MCF 10A (cell line): ENCODE measurements at regions not wholly inside any gene's neighbourhood (a gene's known extent, or its start where the extent isn't known, plus 50 kb on each side); places are given as distances from the start of the nearest gene placed in this dataset.

Experiments
- BruUV-seq: library from RNA; stranded (reverse); fragments of 400-500 nt; replicated peaks from 2 replicates; lab custom pipeline; 2021; lab: Mats Ljungman, UMichigan
- CTCF ChIA-PET: fragments of 300-600 bp; sonication (Branson Sonifier 250); formaldehyde crosslinking; extraction: SDS; loops from one replicate; lab custom pipeline; 2021; ENCODE audit warnings: antibody characterized with exemption, inconsistent platforms; lab: Yijun Ruan, JAX
- POLR2A ChIA-PET: fragments of 300-600, 350-650 bp; sonication (Branson Sonifier 250); formaldehyde crosslinking; extraction: SDS; loops from one replicate; lab custom pipeline; 2020; ENCODE audit warnings: antibody characterized with exemption, inconsistent platforms; lab: Yijun Ruan, JAX
- DNase-seq: peaks from one replicate; pipeline ENCODE4 v3.0.0-alpha.2; 2018; ENCODE audit not compliant: unreplicated experiment
- H3K27ac Mint-ChIP-seq: one replicate; pipeline ENCODE4 v1.8.0; 2022; ENCODE audit warnings: mild to moderate bottlenecking, low read depth, mixed read lengths; ENCODE audit not compliant: unreplicated experiment
- H3K27me3 Mint-ChIP-seq: one replicate; pipeline ENCODE4 v1.8.0; 2022; ENCODE audit warnings: mixed read lengths; ENCODE audit not compliant: insufficient read depth, unreplicated experiment
- H3K36me3 Mint-ChIP-seq: one replicate; pipeline ENCODE4 v1.8.0; 2022; ENCODE audit warnings: mild to moderate bottlenecking, moderate library complexity, mixed read lengths; ENCODE audit not compliant: insufficient read depth, unreplicated experiment
- H3K4me1 Mint-ChIP-seq: one replicate; pipeline ENCODE4 v1.8.0; 2022; ENCODE audit warnings: mixed read lengths; ENCODE audit not compliant: insufficient read depth, unreplicated experiment
- H3K4me3 Mint-ChIP-seq: one replicate; pipeline ENCODE4 v1.8.0; 2022; ENCODE audit warnings: mild to moderate bottlenecking, moderate library complexity, mixed read lengths; ENCODE audit not compliant: unreplicated experiment
- H3K9me3 Mint-ChIP-seq: one replicate; pipeline ENCODE4 v1.8.0; 2022; ENCODE audit warnings: mixed read lengths; ENCODE audit not compliant: unreplicated experiment
- intact Hi-C: fragments of 100-400 bp; cut with micrococcal nuclease; formaldehyde crosslinking; loops from 2 replicates; pipeline ENCODE4 v1.14.1; 2022
- TF ChIP-seq, protein P1 (sequence below): fragments of 200-600 bp; IDR thresholded peaks from one replicate; pipeline ENCODE4 v1.8.0; 2022; ENCODE audit warnings: antibody characterized with exemption, mild to moderate bottlenecking; ENCODE audit not compliant: unreplicated experiment

DNA sequence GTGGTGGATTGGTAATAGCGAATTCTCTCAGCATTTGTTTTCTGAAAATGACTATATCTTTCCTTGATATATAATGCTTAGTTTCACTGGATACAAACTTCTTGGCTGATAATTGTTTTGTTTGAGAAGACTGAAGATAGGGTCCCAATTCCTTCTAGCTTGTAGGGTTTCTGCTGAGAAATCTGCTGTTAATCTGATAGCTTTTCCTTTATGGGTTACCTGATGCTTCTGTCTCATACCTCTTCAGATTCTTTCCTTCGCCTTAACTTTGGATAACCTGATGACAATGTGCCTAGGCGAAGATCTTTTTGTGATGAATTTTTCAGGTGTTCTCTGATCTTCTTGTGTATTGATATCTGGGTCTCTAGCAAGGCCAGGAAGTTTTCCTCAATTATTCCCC lies 94.7 kb upstream of the ACO1 start:
- no peaks in the 10 kb centered on the region for H3K36me3 Mint-ChIP-seq
- CTCF ChIA-PET = interaction anchor here (0.8 kb wide), 1 partner anchor 373 kb away, joined by 3 read pairs; no protein-coding TSS in a partner anchor
- intact Hi-C loops = no loop called here
- BruUV-seq = no TSS peak
- no peak for DNase-seq
- no peak overlapping the region for H3K4me3 Mint-ChIP-seq
- no peaks in the 10 kb centered on the region for H3K4me1 Mint-ChIP-seq
- POLR2A ChIA-PET = no interaction called here
- no peak overlapping the region for H3K27ac Mint-ChIP-seq
- peaks cover 80% of the 10 kb centered on the region for H3K27me3 Mint-ChIP-seq
- no peaks in the 10 kb centered on the region for H3K9me3 Mint-ChIP-seq
- TF ChIP-seq, protein P1, sequence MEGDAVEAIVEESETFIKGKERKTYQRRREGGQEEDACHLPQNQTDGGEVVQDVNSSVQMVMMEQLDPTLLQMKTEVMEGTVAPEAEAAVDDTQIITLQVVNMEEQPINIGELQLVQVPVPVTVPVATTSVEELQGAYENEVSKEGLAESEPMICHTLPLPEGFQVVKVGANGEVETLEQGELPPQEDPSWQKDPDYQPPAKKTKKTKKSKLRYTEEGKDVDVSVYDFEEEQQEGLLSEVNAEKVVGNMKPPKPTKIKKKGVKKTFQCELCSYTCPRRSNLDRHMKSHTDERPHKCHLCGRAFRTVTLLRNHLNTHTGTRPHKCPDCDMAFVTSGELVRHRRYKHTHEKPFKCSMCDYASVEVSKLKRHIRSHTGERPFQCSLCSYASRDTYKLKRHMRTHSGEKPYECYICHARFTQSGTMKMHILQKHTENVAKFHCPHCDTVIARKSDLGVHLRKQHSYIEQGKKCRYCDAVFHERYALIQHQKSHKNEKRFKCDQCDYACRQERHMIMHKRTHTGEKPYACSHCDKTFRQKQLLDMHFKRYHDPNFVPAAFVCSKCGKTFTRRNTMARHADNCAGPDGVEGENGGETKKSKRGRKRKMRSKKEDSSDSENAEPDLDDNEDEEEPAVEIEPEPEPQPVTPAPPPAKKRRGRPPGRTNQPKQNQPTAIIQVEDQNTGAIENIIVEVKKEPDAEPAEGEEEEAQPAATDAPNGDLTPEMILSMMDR = no peak

DNA sequence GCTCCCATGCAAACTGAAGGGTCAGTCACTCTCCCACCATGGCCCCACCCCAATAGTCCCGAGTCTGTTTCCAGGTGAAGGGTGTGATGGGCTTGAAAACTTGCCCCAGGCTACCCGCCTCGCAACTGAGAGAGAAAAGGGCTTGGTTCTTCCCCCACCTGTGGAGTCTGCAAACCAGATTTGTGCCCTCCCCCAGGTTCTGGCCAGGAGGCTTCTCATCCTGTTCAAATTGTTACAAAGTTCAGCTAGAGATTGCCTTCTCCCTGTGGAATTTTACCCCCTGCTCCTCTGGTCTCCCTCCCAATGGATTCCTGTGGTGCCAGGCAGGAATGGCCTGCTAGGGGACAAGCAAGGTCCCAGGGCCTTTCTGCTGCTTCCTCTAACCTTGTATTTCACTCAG lies 93.1 kb upstream of the ACO1 start:
- CTCF ChIA-PET = no interaction called here

DNA sequence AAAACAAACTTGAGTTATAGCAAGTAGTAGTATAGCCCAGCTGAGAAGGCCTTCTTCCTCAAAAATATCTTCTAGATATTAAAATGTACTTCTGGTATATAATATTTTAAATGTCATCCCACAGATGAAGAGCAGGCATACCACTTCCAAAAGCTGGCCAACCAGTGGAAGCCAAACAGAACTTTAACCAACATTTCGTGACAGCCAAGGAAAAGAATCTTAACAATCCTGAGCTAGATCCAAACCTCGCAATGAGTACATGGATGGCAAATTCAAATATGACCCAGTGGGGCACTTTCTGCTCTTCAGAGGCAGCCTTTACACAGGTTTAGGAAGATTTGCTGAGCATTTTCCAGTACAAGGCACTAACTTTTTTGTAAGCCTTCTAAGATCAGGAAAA lies 91.8 kb upstream of the ACO1 start:
- ChIA-PET POLR2A (no interaction called here), CTCF (no interaction called here)
- BruUV-seq = no TSS peak
- intact Hi-C loops = no loop called here
- peaks cover 76% of the 10 kb centered on the region for H3K27me3 Mint-ChIP-seq
- H3K36me3 Mint-ChIP-seq = no peaks in the 10 kb centered on the region
- H3K27ac Mint-ChIP-seq = no peak overlapping the region
- H3K9me3 Mint-ChIP-seq = no peaks in the 10 kb centered on the region
- no peaks in the 10 kb centered on the region for H3K4me1 Mint-ChIP-seq
- TF ChIP-seq, protein P1 = no peak
- no peak for DNase-seq
- H3K4me3 Mint-ChIP-seq = no peak overlapping the region

More for the DNA sequence above, 93.1 kb upstream of the ACO1 start:
- POLR2A ChIA-PET = no interaction called here
- Mint-ChIP-seq H3K4me1 (no peaks in the 10 kb centered on the region), H3K27ac (no peak overlapping the region), H3K27me3 (peaks cover 76% of the 10 kb centered on the region), H3K36me3 (no peaks in the 10 kb centered on the region), H3K4me3 (no peak overlapping the region), H3K9me3 (no peaks in the 10 kb centered on the region)
- TF ChIP-seq, protein P1 = no peak
- BruUV-seq = no TSS peak
- intact Hi-C loops = no loop called here
- no peak for DNase-seq

DNA sequence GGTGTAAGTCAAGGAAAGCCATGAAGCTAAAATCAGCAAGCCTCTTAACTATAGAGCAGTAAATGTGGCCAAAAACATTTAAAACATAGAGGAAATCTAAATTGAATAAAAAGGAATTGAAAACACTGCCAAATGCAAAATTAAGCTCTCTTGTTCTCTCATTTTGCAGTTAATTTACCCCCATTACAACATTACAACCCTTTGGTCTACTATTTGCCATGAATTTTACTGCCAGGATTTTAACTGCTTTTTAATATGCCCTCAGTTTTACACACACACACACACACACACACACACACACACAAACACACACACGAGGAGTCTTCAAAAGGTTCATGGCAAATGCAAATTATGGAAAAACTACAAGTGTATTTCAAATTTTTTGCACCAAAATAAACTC lies 91.4 kb upstream of the ACO1 start:
- H3K9me3 Mint-ChIP-seq = no peaks in the 10 kb centered on the region
- intact Hi-C loops = no loop called here
- TF ChIP-seq, protein P1 = no peak
- no peak overlapping the region for H3K4me3 Mint-ChIP-seq
- no peaks in the 10 kb centered on the region for H3K4me1 Mint-ChIP-seq
- POLR2A ChIA-PET = interaction anchor here (0.8 kb wide), 1 partner anchor 15 kb away, joined by 3 read pairs; no protein-coding TSS in a partner anchor
- H3K27me3 Mint-ChIP-seq = peaks cover 76% of the 10 kb centered on the region
- no peak overlapping the region for H3K27ac Mint-ChIP-seq
- no TSS peak for BruUV-seq
- DNase-seq = no peak
- no peaks in the 10 kb centered on the region for H3K36me3 Mint-ChIP-seq
- CTCF ChIA-PET = interaction anchor here (0.7 kb wide), 1 partner anchor 45 kb away, joined by 5 read pairs; no protein-coding TSS in a partner anchor
